SJSA1 (cell line): ENCODE measurements at regions not wholly inside any gene's neighbourhood (a gene's known extent, or its start where the extent isn't known, plus 50 kb on each side); places are given as distances from the start of the nearest gene placed in this dataset.

ENCODE experiments used
- DNase-seq, 2 experiments: peaks; one replicate each; pipeline ENCODE4 v3.0.0-alpha.2; 2015 to 2020; ENCODE audit warnings: low spot score in 2 of 2, low read depth in 1 of 2
- H3K27ac ChIP-seq: fragments of 250-450 bp; sonication (Bioruptor Pico); 2 replicates; pipeline ENCODE4 v1.5.1; 2020; ENCODE audit warnings: mild to moderate bottlenecking, moderate library complexity
- H3K27me3 ChIP-seq: fragments of 250-450 bp; sonication (Bioruptor Pico); replicated peaks from 2 replicates; pipeline ENCODE4 v1.5.1; 2020; ENCODE audit warnings: mild to moderate bottlenecking, moderate library complexity
- H3K36me3 ChIP-seq: fragments of 250-450 bp; sonication (Bioruptor Pico); 2 replicates; pipeline ENCODE4 v1.5.1; 2020; ENCODE audit warnings: mild to moderate bottlenecking
- H3K4me1 ChIP-seq: fragments of 250-450 bp; sonication (Bioruptor Pico); replicated peaks from 2 replicates; pipeline ENCODE4 v1.6.1; 2021; ENCODE audit warnings: mild to moderate bottlenecking
- H3K4me3 ChIP-seq: fragments of 250-450 bp; sonication (Bioruptor Pico); 2 replicates; pipeline ENCODE4 v1.5.1; 2020; ENCODE audit warnings: mild to moderate bottlenecking
- H3K9me3 ChIP-seq: fragments of 250-450 bp; sonication (Bioruptor Pico); replicated peaks from 2 replicates; pipeline ENCODE4 v1.5.1; 2020; ENCODE audit warnings: mild to moderate bottlenecking

DNA sequence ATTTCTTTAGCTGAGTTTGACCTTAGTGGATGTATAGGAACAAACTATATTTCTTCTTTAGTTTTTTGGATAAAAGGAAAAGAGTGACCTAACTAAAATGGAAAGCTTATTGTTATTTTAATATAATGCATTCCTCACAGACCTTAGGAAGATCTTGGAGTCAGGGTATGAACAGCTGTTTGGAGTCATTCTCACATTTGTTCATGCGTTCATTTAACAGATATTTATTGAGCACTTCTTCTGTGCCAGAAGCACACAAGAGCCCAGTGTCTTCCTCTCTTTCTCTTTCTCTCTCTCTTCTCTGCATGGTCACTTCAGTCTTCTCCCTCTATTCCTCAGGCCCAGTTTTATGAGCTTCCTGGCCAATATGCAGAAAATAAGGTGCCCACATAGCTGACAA is 744.0 kb upstream of the MAP3K7 start:
- no peaks in the 10 kb centered on the region for H3K36me3 ChIP-seq
- no peak for DNase-seq
- H3K27ac ChIP-seq = no peak overlapping the region
- no peaks in the 10 kb centered on the region for H3K4me1 ChIP-seq
- H3K4me3 ChIP-seq = no peak overlapping the region
- no peaks in the 10 kb centered on the region for H3K27me3 ChIP-seq
- no peaks in the 10 kb centered on the region for H3K9me3 ChIP-seq

DNA sequence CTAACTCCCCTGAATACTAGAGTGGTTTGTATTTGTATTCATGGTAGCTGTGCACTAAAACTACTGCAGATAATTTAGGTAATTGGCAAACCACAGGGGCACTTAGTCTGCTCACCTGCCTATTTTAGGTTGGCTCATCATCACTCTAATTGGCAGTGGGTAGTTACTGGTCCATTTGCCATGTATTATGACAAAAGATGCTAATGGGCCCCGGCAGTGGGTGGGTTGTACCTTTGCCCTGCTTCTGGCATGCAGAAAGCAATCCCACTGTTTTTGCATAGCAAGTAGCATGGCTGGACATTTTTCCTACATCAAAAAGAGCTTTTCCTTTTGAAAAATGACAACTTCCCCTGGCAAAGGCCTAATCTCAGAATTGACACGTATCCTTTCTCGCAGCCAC is 741.4 kb upstream of the MAP3K7 start:
- Histone ChIP-seq H3K27ac (no peak overlapping the region), H3K4me1 (no peaks in the 10 kb centered on the region), H3K9me3 (no peaks in the 10 kb centered on the region), H3K4me3 (no peak overlapping the region), H3K36me3 (no peaks in the 10 kb centered on the region), H3K27me3 (no peaks in the 10 kb centered on the region)
- no peak for DNase-seq

DNA sequence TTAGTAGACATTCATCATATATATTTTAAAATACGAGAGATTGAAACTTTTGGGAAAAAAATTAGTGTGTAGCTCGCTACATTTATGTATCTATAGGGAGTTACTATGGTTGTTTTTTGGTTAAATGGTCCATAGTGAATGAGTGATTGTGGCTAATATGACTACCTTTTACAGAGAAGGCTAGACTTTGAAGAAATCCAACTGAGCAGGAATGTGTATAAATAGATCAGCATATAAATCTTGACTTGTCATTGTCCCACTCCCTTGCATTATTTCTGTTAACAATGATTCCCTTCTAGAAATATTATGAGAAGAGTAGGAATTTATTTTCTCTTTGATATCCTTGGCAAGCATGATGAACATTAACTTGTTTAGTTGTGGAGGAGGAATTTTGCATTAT is 737.8 kb upstream of the MAP3K7 start:
- H3K36me3 ChIP-seq = no peaks in the 10 kb centered on the region
- no peak for DNase-seq
- no peaks in the 10 kb centered on the region for H3K9me3 ChIP-seq
- no peak overlapping the region for H3K27ac ChIP-seq
- H3K4me3 ChIP-seq = no peak overlapping the region
- no peaks in the 10 kb centered on the region for H3K4me1 ChIP-seq
- no peaks in the 10 kb centered on the region for H3K27me3 ChIP-seq

DNA sequence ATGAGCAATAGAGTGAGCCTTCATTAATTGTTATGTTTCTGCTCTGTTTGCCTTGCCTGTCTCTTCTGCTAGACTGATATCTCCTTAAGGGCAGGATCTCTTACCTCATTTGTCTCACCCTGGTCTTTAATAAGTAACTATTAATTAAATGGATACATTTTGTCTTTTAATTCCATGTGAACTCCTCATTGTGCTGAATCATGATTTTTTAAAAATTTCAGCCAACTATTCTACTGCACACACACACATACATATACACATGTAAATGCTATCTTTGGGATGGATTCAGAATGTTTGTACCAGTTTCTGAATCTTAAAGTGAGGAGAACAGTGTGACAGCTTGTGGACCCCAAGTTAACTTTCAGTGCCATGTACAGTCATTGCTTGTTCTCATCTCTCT is 731.1 kb upstream of the MAP3K7 start:
- H3K9me3 ChIP-seq = no peaks in the 10 kb centered on the region
- no peaks in the 10 kb centered on the region for H3K27me3 ChIP-seq
- no peaks in the 10 kb centered on the region for H3K4me1 ChIP-seq
- H3K36me3 ChIP-seq = no peaks in the 10 kb centered on the region
- no peak overlapping the region for H3K4me3 ChIP-seq
- no peak overlapping the region for H3K27ac ChIP-seq
- no peak for DNase-seq

DNA sequence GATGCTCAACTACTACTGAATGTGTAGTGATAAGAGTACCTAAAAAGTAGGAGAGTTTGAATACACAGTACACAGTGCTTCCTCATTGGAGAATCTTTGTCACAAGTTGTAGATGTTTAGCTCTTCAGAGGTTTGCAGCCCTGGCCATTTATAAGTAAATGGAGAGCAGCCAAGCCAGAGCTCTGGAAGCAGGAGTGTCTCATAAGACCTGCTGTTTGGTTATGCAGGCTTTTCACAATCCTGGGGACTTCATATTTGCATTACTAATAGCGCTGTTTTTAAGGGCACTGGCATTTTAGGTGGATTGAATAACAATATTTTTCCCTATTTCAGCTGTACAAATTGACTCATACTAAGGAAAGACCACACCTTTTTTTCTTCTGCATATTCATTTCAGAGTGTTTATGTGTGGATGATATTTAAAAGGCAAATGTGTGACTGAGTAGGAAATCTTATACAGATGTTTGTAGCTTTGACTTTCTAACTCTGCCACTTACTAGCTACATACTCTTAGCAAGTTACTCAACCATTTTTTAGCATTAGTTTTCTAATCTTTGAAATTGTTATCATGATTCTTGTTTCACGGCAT is 730.5 kb upstream of the MAP3K7 start:
- Histone ChIP-seq H3K36me3 (no peaks in the 10 kb centered on the region), H3K4me3 (no peak overlapping the region), H3K27me3 (no peaks in the 10 kb centered on the region), H3K4me1 (no peaks in the 10 kb centered on the region), H3K9me3 (no peaks in the 10 kb centered on the region), H3K27ac (no peak overlapping the region)
- no peak for DNase-seq

DNA sequence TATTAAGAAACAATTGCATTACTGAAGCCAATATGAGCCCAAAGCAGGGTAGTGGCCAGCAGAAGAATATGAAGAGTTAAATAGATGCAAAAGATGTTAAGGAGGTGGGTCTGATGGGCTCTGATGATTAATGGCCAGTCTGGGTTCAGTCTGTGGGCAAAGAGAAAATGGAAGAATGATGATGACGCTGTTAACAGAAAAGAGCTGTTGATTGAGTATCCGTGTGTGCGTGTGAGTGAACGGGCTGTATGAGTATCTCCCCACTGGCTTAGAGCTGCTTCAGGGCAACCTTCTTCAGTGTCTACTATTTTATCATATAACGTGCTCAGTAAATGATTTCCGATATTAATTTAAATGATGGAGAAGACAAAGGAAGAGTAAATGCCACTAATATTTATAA is 723.3 kb upstream of the MAP3K7 start:
- no peak for DNase-seq
- Histone ChIP-seq H3K27ac (no peak overlapping the region), H3K9me3 (no peaks in the 10 kb centered on the region), H3K4me3 (no peak overlapping the region), H3K36me3 (no peaks in the 10 kb centered on the region), H3K4me1 (peaks cover 7% of the 10 kb centered on the region), H3K27me3 (no peaks in the 10 kb centered on the region)

DNA sequence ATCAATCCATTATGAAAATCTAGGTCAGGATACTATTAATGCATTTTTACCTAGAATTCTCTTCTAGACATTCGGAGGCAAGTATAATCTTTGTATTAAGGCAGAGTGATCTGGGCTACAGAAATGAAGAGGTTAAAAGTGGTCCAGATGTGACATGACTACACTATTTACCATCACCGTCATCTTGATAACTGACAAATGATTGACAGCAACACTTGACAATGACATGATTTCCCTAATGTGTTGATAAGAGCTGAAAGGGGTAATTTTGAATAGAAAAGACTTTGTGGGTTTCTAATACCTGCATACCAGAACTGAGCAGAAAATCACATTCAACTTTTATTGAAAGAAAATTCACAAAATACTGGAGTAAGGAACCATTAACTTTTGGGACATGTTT is 718.9 kb upstream of the MAP3K7 start:
- H3K27me3 ChIP-seq = no peaks in the 10 kb centered on the region
- no peaks in the 10 kb centered on the region for H3K9me3 ChIP-seq
- H3K36me3 ChIP-seq = no peaks in the 10 kb centered on the region
- DNase-seq = no peak
- no peak overlapping the region for H3K4me3 ChIP-seq
- H3K4me1 ChIP-seq = peaks cover 7% of the 10 kb centered on the region
- H3K27ac ChIP-seq = no peak overlapping the region

DNA sequence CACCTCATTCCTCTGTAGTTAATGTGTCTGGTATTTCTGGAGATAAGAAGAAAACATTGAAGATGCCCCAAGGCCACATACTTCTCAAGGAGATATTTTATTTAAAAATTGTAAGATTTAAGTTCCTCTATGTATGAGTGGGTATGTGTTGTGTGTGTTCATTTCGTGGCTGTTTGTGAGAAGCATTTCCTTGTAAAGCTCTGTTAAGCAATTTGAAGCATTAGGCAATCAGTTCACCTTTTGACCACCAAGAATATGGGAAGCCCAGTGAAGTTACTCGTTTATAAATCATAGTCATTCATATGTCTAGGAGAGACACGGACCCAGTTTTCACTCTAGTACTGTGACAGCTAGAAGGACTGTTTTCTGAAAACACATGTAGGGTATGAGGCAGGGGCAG is 717.6 kb upstream of the MAP3K7 start:
- Histone ChIP-seq H3K27ac (no peak overlapping the region), H3K36me3 (no peaks in the 10 kb centered on the region), H3K9me3 (no peaks in the 10 kb centered on the region), H3K4me1 (peaks cover 12% of the 10 kb centered on the region), H3K4me3 (no peak overlapping the region), H3K27me3 (no peaks in the 10 kb centered on the region)
- no peak for DNase-seq

DNA sequence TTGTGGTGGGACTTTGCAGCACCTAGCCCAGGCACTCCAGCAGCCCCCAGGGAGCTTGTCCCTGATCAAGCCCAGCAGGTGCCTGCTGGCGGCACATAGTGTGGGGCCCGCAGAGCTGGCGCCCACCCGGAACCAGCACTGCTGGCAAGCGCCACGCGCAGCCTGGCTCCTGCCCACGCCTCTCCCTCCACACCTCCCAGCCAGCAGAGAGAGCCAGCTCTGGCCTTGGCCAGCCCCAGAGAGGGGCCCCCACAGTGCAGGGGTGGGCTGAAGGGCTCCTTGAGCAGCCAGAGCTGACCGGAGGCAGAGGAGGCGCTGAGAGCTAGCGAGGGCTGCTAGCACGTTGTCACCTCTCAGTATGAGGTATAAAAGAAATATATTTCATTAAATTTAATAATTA is 716.5 kb upstream of the MAP3K7 start:
- H3K27ac ChIP-seq = no peak overlapping the region
- DNase-seq = no peak
- peaks cover 23% of the 10 kb centered on the region for H3K4me1 ChIP-seq
- H3K9me3 ChIP-seq = no peaks in the 10 kb centered on the region
- no peaks in the 10 kb centered on the region for H3K36me3 ChIP-seq
- H3K27me3 ChIP-seq = no peaks in the 10 kb centered on the region
- no peak overlapping the region for H3K4me3 ChIP-seq

DNA sequence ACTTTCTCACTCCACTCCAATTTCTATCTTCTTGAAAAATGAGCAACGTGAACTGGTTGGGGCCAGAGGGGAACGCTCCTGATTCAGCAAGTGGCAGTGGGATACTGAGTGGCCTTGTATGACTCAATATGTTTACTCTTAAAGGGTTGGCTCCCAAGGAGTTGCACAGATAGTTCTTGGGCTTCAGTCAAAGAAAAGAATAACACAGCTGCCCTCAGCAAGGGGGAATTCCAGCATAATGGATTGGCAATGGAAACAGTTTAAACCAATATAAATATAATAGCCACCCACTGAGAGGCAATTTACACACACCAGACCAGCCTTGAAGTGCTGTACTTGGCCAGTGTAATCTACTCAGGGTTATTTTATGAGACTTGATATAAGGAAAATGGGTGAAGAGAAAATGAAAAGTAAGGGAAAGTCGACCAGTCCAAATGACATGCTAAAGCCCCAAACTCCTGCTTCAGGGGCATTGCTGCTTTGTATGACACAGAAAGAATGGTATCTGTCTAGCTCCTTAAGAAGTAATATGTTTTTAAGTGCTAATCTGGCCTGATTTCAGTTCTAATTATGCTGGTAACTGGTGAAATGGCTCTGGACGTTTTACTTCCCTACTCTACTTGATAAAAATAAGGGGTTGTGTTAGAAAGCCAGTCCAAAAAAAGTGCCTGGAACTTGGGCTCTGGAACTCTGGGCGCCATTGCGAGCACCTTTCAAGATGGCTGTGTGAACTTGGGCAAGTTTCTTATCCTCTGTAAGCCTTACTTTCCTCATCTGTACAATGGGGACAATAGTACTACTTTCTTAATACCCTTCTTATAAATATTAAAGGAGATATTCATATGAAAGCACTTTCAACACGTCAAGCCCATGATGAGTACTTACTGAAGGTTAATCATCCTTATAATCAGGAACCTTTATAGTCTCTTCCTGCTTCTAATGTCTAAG is 712.9 kb upstream of the MAP3K7 start:
- peak; percentile 74 to 90 for DNase-seq
- Histone ChIP-seq H3K9me3 (no peaks in the 10 kb centered on the region), H3K27me3 (no peaks in the 10 kb centered on the region), H3K36me3 (no peaks in the 10 kb centered on the region), H3K4me1 (peaks cover 18% of the 10 kb centered on the region), H3K27ac (peak overlapping the region; percentile 58), H3K4me3 (no peak overlapping the region)

DNA sequence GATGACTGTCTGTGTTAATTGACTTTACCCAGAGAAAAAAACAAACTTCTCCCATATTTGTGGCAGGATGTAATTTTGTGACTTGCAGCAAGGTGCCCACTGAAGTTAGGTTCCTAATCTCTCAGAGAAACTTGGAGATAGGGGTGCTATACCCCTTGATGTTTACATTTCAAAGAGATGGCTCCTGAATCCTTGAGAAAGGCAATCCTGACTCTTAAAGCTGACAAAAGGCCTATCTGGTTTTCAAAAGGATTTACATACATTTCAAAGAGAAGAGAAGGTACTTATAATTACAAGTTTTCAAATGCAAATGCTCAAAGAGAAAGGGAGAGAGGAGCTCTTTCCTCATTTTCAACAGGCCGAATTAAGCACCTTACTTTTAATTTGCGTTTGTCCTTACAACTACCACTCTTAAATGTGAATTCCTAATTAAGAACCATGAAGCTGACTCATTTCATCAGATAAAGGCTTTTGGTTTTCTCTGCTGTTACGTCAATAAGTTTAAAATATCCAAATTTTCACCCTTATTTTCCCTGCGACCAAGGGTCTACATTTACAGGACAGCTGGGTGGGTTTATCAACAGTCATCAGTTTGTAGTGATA is 711.8 kb upstream of the MAP3K7 start:
- no peak overlapping the region for H3K4me3 ChIP-seq
- no peak for DNase-seq

DNA sequence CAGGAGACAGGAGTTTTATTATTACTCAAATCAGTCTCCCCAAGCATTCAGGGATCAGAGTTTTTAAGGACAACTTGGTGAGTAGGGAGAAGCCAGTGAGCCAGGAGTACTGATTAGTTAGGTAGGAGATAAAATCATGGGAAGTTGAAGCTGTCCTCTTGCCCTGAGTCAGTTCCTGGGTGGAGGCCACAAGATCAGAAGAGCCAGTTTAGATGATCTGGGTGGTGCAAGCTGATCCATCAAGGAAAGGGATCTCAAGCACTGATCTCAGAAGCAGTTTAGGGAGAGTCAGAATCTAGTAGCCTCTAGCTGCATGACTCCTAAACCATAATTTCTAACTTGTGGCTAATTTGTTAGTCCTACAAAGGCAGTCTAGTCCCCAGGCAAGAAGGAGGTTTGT is 706.5 kb upstream of the MAP3K7 start:
- no peaks in the 10 kb centered on the region for H3K36me3 ChIP-seq
- peaks cover 10% of the 10 kb centered on the region for H3K4me1 ChIP-seq
- H3K9me3 ChIP-seq = no peaks in the 10 kb centered on the region
- DNase-seq = no peak
- no peak overlapping the region for H3K4me3 ChIP-seq
- no peak overlapping the region for H3K27ac ChIP-seq
- no peaks in the 10 kb centered on the region for H3K27me3 ChIP-seq

More for the DNA sequence above, 711.8 kb upstream of the MAP3K7 start:
- Histone ChIP-seq H3K27ac (peak overlapping the region; percentile 21), H3K27me3 (no peaks in the 10 kb centered on the region), H3K36me3 (no peaks in the 10 kb centered on the region), H3K4me1 (peaks cover 19% of the 10 kb centered on the region), H3K9me3 (no peaks in the 10 kb centered on the region)

DNA sequence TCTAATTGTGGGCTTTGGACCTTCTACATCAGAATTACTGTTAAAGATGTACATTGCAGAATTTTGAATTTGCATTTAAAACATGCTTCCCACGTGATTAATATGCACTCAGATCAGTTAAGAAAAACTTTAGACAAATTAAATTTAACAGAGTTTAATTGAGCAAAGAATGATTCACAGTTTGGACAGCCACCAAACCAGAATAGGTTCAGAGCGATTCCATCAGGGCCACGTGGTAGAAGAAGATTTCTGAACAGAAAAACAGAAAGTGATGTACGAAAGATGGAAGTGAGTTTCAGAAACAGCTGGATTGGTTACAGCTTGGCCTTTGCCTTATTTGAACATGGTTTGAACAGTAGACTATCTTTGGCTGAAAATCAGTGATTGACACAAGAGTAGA is 704.2 kb upstream of the MAP3K7 start:
- H3K4me1 ChIP-seq = peaks cover 12% of the 10 kb centered on the region; the same call in 1 of the 2 replicates
- H3K27ac ChIP-seq = no peak overlapping the region
- H3K9me3 ChIP-seq = no peaks in the 10 kb centered on the region
- H3K36me3 ChIP-seq = no peaks in the 10 kb centered on the region
- DNase-seq = no peak
- no peak overlapping the region for H3K4me3 ChIP-seq
- H3K27me3 ChIP-seq = no peaks in the 10 kb centered on the region

DNA sequence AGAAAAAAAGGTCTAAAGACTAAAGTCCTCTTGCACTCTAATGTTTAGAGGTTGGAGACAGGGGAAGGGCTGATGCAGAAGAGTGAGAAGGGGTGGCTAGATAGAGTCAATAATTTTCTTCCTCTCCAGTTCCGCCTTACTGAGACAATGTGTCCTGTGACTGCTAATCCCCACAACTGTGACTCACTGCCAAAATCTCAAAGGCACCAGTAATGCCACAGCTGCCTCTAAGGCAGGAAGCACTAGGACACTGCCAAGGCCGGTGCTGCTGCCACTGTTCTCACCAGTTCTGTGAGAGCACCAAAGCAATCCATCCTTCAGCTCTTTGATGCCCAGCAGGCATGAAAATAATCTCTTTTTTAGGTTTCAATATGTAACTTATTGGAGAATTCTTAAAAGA is 701.9 kb upstream of the MAP3K7 start:
- H3K36me3 ChIP-seq = no peaks in the 10 kb centered on the region

More for the DNA sequence above, 701.9 kb upstream of the MAP3K7 start:
- H3K27me3 ChIP-seq = no peaks in the 10 kb centered on the region
- peaks cover 12% of the 10 kb centered on the region; the same call in 1 of the 2 replicates for H3K4me1 ChIP-seq
- H3K9me3 ChIP-seq = no peaks in the 10 kb centered on the region
- H3K27ac ChIP-seq = no peak overlapping the region
- no peak for DNase-seq
- H3K4me3 ChIP-seq = no peak overlapping the region
